ENCODE measurements at regions not wholly inside any gene's neighbourhood (a gene's known extent, or its start where the extent isn't known, plus 50 kb on each side); places are given as distances from the start of the nearest gene placed in this dataset.

DNA sequence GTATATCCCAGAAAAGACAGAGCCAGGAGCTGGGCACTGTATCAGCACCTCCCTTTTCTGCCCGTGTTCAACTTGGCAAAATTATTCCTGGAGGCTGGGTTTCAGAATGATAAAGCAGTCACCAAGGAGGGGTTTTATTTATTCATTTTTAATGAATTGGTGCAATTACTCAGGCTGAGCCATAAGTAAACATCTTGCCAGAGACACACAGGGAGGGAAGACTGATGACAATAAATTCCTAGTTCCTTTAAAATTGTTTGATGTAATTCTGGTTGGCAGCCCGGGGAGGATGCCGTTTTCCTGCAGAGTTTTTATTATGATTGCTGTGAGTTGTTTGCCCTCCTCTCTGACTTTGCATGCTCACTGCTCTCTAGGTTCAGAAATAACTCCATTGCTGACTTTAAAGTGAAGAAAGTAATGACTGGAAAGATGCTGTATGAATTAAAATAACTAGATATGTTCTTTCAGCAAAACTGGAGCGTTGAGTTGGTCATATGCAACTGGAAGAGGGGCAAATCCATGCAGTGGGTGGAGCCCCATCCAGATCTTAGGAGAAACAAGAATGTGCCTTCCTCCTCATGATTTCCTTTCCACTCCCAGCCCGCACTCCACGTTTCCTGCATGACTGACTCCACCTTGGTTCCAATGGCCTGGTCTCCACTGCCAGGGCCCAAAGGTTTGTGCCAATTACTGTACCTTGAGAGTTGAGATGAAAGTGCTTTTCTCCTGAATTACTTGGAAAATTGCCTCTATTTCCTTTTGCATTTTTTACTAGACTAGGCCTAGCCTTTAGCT is 182.1 kb downstream of the RFC3 start:
- H3K9me3 Mint-ChIP-seq = no peaks in the 10 kb centered on the region
- H3K27me3 Mint-ChIP-seq = no peaks in the 10 kb centered on the region
- ChIA-PET POLR2A (no interaction called here), CTCF (no interaction called here)
- no peaks in the 10 kb centered on the region for H3K36me3 Mint-ChIP-seq (ENCODE audit: low read depth)
- no peak for DNase-seq
- no peak overlapping the region for H3K27ac Mint-ChIP-seq
- H3K4me3 Mint-ChIP-seq = no peak overlapping the region
- H3K4me1 Mint-ChIP-seq = no peaks in the 10 kb centered on the region

GRCh38 chr13:34000955-34001354 is 183.0 kb downstream of the RFC3 start:
- Mint-ChIP-seq H3K4me1 (no peaks in the 10 kb centered on the region), H3K9me3 (no peaks in the 10 kb centered on the region), H3K27me3 (no peaks in the 10 kb centered on the region), H3K36me3 (ENCODE audit: low read depth) (no peaks in the 10 kb centered on the region), H3K4me3 (no peak overlapping the region), H3K27ac (no peak overlapping the region)
- no peak for DNase-seq
- POLR2A ChIA-PET = no interaction called here
- CTCF ChIA-PET = no interaction called here

DNA sequence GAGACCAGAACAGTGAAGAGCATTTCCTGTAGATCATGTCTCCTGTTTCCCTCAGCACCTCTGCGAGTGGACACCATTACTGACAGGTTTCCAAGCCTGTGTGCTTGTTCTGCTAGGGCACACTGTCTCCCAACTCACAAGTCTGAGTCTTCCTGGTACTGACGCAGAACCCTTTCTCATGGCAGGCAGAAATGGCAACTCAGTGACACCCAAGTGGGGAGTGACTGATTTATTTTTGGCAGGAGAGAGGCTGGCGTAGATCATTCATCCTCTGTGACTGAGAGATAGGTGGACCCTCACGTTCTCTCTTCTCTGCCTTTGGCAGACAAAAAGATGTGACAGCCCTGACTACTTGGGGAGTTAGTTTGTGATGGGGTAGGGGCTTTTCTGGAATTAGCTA is 183.4 kb downstream of the RFC3 start:
- H3K4me1 Mint-ChIP-seq = no peaks in the 10 kb centered on the region
- H3K36me3 Mint-ChIP-seq (ENCODE audit: low read depth) = no peaks in the 10 kb centered on the region
- no peak for DNase-seq
- H3K4me3 Mint-ChIP-seq = no peak overlapping the region
- POLR2A ChIA-PET = no interaction called here
- H3K27me3 Mint-ChIP-seq = no peaks in the 10 kb centered on the region
- no peak overlapping the region for H3K27ac Mint-ChIP-seq
- H3K9me3 Mint-ChIP-seq = no peaks in the 10 kb centered on the region
- CTCF ChIA-PET = interaction anchor here (1.2 kb wide), 1 partner anchor 8 kb away, joined by 3 read pairs; no protein-coding TSS in a partner anchor

GRCh38 chr13:34002141-34002540 is 184.2 kb downstream of the RFC3 start:
- no peak for DNase-seq
- CTCF ChIA-PET = interaction anchor here (1.2 kb wide), 1 partner anchor 7 kb away, joined by 3 read pairs; no protein-coding TSS in a partner anchor
- Mint-ChIP-seq H3K27ac (no peak overlapping the region), H3K4me1 (no peaks in the 10 kb centered on the region), H3K4me3 (no peak overlapping the region), H3K9me3 (no peaks in the 10 kb centered on the region), H3K36me3 (ENCODE audit: low read depth) (no peaks in the 10 kb centered on the region), H3K27me3 (no peaks in the 10 kb centered on the region)
- POLR2A ChIA-PET = no interaction called here

GRCh38 chr13:34002924-34003323 is 185.0 kb downstream of the RFC3 start:
- Mint-ChIP-seq H3K9me3 (no peaks in the 10 kb centered on the region), H3K27ac (no peak overlapping the region), H3K4me1 (no peaks in the 10 kb centered on the region), H3K4me3 (no peak overlapping the region), H3K36me3 (ENCODE audit: low read depth) (no peaks in the 10 kb centered on the region), H3K27me3 (no peaks in the 10 kb centered on the region)
- DNase-seq = no peak
- POLR2A ChIA-PET = no interaction called here
- CTCF ChIA-PET = no interaction called here

DNA sequence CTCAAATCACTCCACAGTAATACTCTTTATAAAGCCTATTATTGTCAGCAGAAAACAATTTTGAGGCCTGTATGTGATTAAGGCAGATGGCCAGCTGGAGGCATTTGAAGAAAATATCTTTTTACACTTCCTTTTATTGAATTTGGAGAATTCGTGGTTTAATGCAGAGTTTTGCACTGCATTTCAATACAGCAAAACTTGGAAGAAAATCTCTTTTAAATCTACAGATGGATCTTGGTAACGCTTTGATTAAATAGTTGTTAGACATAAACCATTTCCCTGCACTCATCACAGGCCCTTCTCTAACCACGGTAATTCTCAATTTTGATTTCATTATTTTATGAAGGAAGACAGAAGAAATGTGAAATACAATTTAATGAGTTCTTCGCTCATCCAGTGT is 185.7 kb downstream of the RFC3 start:
- Mint-ChIP-seq H3K27me3 (no peaks in the 10 kb centered on the region), H3K9me3 (no peaks in the 10 kb centered on the region)
- CTCF ChIA-PET = no interaction called here

DNA sequence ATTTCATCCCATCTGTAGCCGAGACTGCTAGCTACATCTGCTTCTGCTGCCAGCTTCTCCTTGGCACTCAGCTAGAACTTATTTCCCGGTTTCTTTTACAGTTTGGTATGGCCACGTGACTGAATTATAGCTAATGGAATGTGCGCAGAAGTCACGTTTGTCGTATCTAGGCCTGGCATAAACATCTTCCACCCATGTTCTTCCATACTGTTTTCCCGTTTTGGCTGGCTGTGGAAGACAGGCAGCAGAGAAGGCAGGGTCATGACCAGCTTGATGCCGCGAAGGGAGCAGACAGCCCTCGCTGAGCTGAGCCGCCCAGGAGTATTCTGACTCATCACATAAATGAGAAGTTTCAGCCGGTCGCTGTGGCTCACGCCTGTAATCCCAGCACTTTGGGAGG is 186.7 kb downstream of the RFC3 start:
- H3K27ac Mint-ChIP-seq = no peak overlapping the region
- CTCF ChIA-PET = no interaction called here
- POLR2A ChIA-PET = no interaction called here
- no peaks in the 10 kb centered on the region for H3K27me3 Mint-ChIP-seq
- no peaks in the 10 kb centered on the region for H3K4me1 Mint-ChIP-seq
- H3K9me3 Mint-ChIP-seq = no peaks in the 10 kb centered on the region
- H3K4me3 Mint-ChIP-seq = no peak overlapping the region
- no peak for DNase-seq
- no peaks in the 10 kb centered on the region for H3K36me3 Mint-ChIP-seq (ENCODE audit: low read depth)

More for the DNA sequence above, 185.7 kb downstream of the RFC3 start:
- H3K27ac Mint-ChIP-seq = no peak overlapping the region
- no peaks in the 10 kb centered on the region for H3K36me3 Mint-ChIP-seq (ENCODE audit: low read depth)
- POLR2A ChIA-PET = no interaction called here
- no peak overlapping the region for H3K4me3 Mint-ChIP-seq
- H3K4me1 Mint-ChIP-seq = no peaks in the 10 kb centered on the region
- no peak for DNase-seq

GRCh38 chr13:34006011-34006410 is 188.1 kb downstream of the RFC3 start:
- no peaks in the 10 kb centered on the region for H3K9me3 Mint-ChIP-seq
- no peak for DNase-seq
- POLR2A ChIA-PET = no interaction called here
- no peak overlapping the region for H3K4me3 Mint-ChIP-seq
- H3K27me3 Mint-ChIP-seq = no peaks in the 10 kb centered on the region
- CTCF ChIA-PET = no interaction called here
- H3K36me3 Mint-ChIP-seq (ENCODE audit: low read depth) = no peaks in the 10 kb centered on the region
- H3K27ac Mint-ChIP-seq = no peak overlapping the region
- H3K4me1 Mint-ChIP-seq = no peaks in the 10 kb centered on the region

GRCh38 chr13:34011552-34012085 is 193.7 kb downstream of the RFC3 start:
- no peaks in the 10 kb centered on the region for H3K36me3 Mint-ChIP-seq (ENCODE audit: low read depth)
- ChIA-PET CTCF (no interaction called here), POLR2A (interaction anchor here (0.6 kb wide), 1 partner anchor 107 kb away, joined by 3 read pairs; no protein-coding TSS in a partner anchor)
- peaks cover 3% of the 10 kb centered on the region for H3K27me3 Mint-ChIP-seq
- no peak for DNase-seq
- no peak overlapping the region for H3K27ac Mint-ChIP-seq
- H3K4me3 Mint-ChIP-seq = no peak overlapping the region
- no peaks in the 10 kb centered on the region for H3K9me3 Mint-ChIP-seq
- H3K4me1 Mint-ChIP-seq = no peaks in the 10 kb centered on the region

GRCh38 chr13:34012382-34012781 is 194.4 kb downstream of the RFC3 start:
- POLR2A ChIA-PET = interaction anchor here (0.6 kb wide), 1 partner anchor 106 kb away, joined by 3 read pairs; no protein-coding TSS in a partner anchor
- Mint-ChIP-seq H3K4me3 (no peak overlapping the region), H3K36me3 (ENCODE audit: low read depth) (no peaks in the 10 kb centered on the region), H3K27ac (no peak overlapping the region), H3K9me3 (no peaks in the 10 kb centered on the region), H3K27me3 (peaks cover 5% of the 10 kb centered on the region), H3K4me1 (no peaks in the 10 kb centered on the region)
- DNase-seq = no peak
- CTCF ChIA-PET = no interaction called here

DNA sequence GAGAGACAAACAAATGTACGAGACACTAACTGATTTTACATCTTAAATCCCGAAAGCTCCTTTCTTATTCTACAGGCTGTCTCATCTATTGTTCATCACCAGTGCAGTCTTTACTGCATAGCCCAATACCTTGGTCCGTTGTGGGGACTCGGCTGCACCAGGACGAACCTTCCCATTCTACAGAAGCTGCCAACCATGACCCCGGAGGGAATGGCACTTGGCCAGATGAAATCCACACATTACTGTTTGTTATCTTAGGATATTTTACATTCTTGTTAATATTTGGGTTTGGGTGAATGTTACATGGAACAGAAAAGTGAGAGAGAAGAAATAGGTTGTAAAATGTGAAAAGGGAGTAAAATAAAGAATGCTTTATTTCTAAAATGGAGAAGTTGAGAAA is 195.1 kb downstream of the RFC3 start:
- Mint-ChIP-seq H3K4me1 (no peaks in the 10 kb centered on the region), H3K9me3 (no peaks in the 10 kb centered on the region), H3K27ac (no peak overlapping the region), H3K27me3 (peaks cover 5% of the 10 kb centered on the region), H3K36me3 (ENCODE audit: low read depth) (no peaks in the 10 kb centered on the region), H3K4me3 (no peak overlapping the region)
- ChIA-PET CTCF (no interaction called here), POLR2A (no interaction called here)
- no peak for DNase-seq

DNA sequence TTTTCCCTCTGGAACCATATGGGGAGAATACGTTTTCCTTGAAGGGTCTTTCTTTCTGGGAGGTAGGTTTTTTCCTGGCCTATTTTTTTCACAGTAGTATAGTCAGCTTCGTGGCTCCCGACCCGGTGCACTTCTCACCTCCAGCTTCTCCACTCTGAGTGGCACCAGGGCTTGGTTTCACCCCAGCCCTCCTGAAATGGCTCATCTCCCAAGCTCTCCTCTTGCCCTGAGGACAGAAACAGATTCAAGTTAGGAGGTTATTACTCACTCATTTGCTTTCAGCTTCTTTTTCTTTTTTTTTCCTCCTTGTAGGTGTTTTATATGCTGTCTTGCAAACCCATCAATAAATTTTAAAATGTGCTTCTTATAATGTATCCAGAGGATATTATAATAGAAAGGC is 199.3 kb downstream of the RFC3 start:
- ChIA-PET CTCF (no interaction called here), POLR2A (no interaction called here)
- Mint-ChIP-seq H3K4me1 (no peaks in the 10 kb centered on the region), H3K27me3 (peaks cover 7% of the 10 kb centered on the region), H3K36me3 (ENCODE audit: low read depth) (no peaks in the 10 kb centered on the region), H3K9me3 (peaks cover 8% of the 10 kb centered on the region), H3K27ac (no peak overlapping the region), H3K4me3 (no peak overlapping the region)
- DNase-seq = no peak

DNA sequence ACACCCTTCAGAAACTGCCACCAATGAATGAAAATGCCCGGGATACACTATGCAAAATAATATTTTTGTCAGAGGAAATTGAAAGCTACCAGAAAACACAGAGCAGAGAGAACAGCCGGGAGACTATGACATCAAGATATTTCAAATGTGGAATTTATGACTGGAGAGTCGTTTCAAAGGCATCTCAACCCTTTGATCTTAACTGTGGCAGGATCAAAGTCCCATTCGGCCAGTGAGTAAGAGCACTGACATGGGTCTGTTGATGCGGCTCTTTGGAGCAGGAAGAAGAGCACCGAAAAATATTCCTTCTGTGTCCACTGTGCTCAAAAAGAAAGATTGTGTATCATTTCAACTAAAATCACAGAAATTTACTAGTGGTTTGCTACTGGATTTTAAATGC is 201.9 kb downstream of the RFC3 start:
- CTCF ChIA-PET = no interaction called here
- Mint-ChIP-seq H3K9me3 (peaks cover 8% of the 10 kb centered on the region), H3K36me3 (ENCODE audit: low read depth) (no peaks in the 10 kb centered on the region), H3K4me1 (no peaks in the 10 kb centered on the region), H3K4me3 (no peak overlapping the region), H3K27ac (no peak overlapping the region), H3K27me3 (peaks cover 7% of the 10 kb centered on the region)
- DNase-seq = no peak
- POLR2A ChIA-PET = no interaction called here

DNA sequence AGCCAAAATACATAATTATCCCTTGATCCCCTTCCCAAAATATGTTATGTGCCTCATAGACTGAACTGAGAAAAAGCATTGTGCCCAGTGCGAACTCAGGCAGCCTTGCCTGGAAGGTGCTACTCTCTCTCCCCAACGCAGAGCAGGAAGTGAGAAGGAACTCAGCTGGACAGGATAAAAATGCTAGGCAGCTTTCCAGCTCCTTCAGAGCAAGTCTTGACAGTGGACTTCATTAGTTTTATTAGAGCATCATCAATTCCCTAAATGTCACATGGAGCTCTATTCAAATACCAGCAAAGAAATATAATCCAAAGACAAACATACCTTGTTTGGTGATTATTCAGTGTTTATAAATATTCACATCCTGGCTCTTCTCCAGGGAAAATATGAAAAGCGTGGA is 202.4 kb downstream of the RFC3 start:
- no peak overlapping the region for H3K4me3 Mint-ChIP-seq
- DNase-seq = no peak
- peaks cover 7% of the 10 kb centered on the region for H3K27me3 Mint-ChIP-seq
- POLR2A ChIA-PET = no interaction called here
- CTCF ChIA-PET = no interaction called here
- H3K27ac Mint-ChIP-seq = no peak overlapping the region
- peaks cover 8% of the 10 kb centered on the region for H3K9me3 Mint-ChIP-seq
- no peaks in the 10 kb centered on the region for H3K4me1 Mint-ChIP-seq
- H3K36me3 Mint-ChIP-seq (ENCODE audit: low read depth) = no peaks in the 10 kb centered on the region
